Motor neuron (in vitro differentiated cells): ENCODE measurements at regions not wholly inside any gene's neighbourhood (a gene's known extent, or its start where the extent isn't known, plus 50 kb on each side); places are given as distances from the start of the nearest gene placed in this dataset.

Source experiments
- ATAC-seq, 8 experiments: fragments of 200-7000 bp; cut with Tn5 transposase; replicated peaks in 6 of 8; 2 replicates each; pipeline ENCODE4 v1.8.0; 2021; ENCODE audit warnings: mild to moderate bottlenecking in 8 of 8, moderate library complexity in 8 of 8
- H3K27ac ChIP-seq, 2 donors: fragments of 250-450 bp; sonication (Bioruptor Pico); 2 replicates each; pipeline ENCODE4 v1.9.0; 2021; ENCODE audit warnings: antibody characterized with exemption in 2 of 2, mild to moderate bottlenecking in 2 of 2, moderate library complexity in 1 of 2
- H3K4me1 ChIP-seq, 2 donors: fragments of 250-450 bp; sonication (Bioruptor Pico); replicated peaks in 1 of 2; 2 replicates each; pipeline ENCODE4 v1.6.1; 2021; ENCODE audit warnings: antibody characterized with exemption in 2 of 2, mild to moderate bottlenecking in 2 of 2, moderate library complexity in 1 of 2
- H3K4me3 ChIP-seq, 5 donors: fragments of 250-450 bp; sonication (Bioruptor Pico); 2 replicates each; pipeline ENCODE4 v1.9.0; 2021; ENCODE audit warnings: antibody characterized with exemption in 5 of 5, mild to moderate bottlenecking in 5 of 5, moderate library complexity in 4 of 5
- WGBS, 10 experiments: fragments of 450-650 bp; shearing (Covaris generic); methylation state at CpG; one replicate each; pipeline ENCODE4 v1.0.0; 2022; 5-methylcytosine and 5-hydroxymethylcytosine counted together
- in situ Hi-C, 9 experiments: fragments of 400-800 bp; cut with MboI; loops; one replicate each; pipeline ENCODE4 v1.15.0; 2021; ENCODE audit warnings: low sequenced_read_pairs in 9 of 9, low pct_unique_long_range_greater_than_20kb in 2 of 9; ENCODE audit not compliant: unreplicated experiment in 9 of 9

GRCh38 chr2:48912110-48912509, 156.6 kb upstream of the LHCGR start:
- in situ Hi-C loops, result loop anchor here in 1 of 9 experiments (25.0 kb wide), 1 partner anchor 100 kb away; no protein-coding TSS in a partner anchor
- no peak overlapping the region for H3K27ac ChIP-seq
- peak in 1 of 8 experiments; percentile 45 for ATAC-seq
- H3K4me1 ChIP-seq, result peaks cover 0 to 4% of the 10 kb centered on the region in 2 donors
- H3K4me3 ChIP-seq, result no peak overlapping the region
- WGBS, 10 experiments, result 13 to 100% (median 83%) methylated on average over 1 to 4 of the region's 4 CpGs; no CpG with 5 or more reads in 2 of the 10 experiments

GRCh38 chr2:48910961-48911360, 155.4 kb upstream of the LHCGR start:
- H3K27ac ChIP-seq, result no peak overlapping the region
- peaks cover 0 to 4% of the 10 kb centered on the region in 2 donors for H3K4me1 ChIP-seq
- H3K4me3 ChIP-seq, result no peak overlapping the region
- ATAC-seq, result no peak
- in situ Hi-C loops, result loop anchor here in 1 of 9 experiments (25.0 kb wide), 1 partner anchor 99 kb away; no protein-coding TSS in a partner anchor

DNA sequence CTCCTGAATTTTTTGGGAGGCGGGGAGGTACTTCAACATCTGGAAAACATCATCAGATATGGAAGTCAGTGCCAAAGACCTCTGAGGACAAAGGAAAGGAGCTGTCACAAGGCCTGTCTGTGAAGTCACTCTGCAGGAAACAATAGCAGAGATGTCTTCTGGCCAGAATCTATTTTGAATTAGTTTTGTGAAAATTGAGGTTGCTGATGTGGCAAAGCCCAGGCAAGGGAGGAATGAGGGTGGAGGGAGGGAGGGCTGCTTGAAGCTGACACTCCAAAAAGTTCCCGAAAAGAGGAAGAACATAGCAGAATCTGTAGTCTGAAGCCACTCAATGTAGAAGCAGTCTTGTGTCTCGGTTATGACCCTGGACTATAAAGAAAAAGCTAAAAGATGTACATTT, 151.1 kb upstream of the LHCGR start:
- Histone ChIP-seq H3K4me3 (no peak overlapping the region), H3K27ac (no peak overlapping the region), H3K4me1 (no peaks in the 10 kb centered on the region)
- no peak for ATAC-seq
- in situ Hi-C loops, result loop anchor here in 1 of 9 experiments (25.0 kb wide), 1 partner anchor 94 kb away; no protein-coding TSS in a partner anchor
- 0 to 100% (median 92%) methylated on average over 1 to 3 of the region's 3 CpGs; no CpG with 5 or more reads in 1 of the 10 experiments for WGBS, 10 experiments

GRCh38 chr2:48905696-48906095, 150.2 kb upstream of the LHCGR start:
- no peak overlapping the region for H3K4me3 ChIP-seq
- in situ Hi-C loops, result loop anchor here in 1 of 9 experiments (25.0 kb wide), 1 partner anchor 93 kb away; no protein-coding TSS in a partner anchor
- H3K27ac ChIP-seq, result no peak overlapping the region
- no peak for ATAC-seq
- peaks cover under 1 to 4% of the 10 kb centered on the region in 2 donors for H3K4me1 ChIP-seq
- WGBS, 10 experiments, result 0 to 100% (median 82%) methylated on average over 1 to 10 of the region's 10 CpGs; no CpG with 5 or more reads in 2 of the 10 experiments

- 34 to 100% (median 68%) methylated on average over 1 to 4 of the region's 5 CpGs; no CpG with 5 or more reads in 4 of the 10 experiments for WGBS, 10 experiments
- H3K27ac ChIP-seq, result no peak overlapping the region
- H3K4me1 ChIP-seq, result peaks cover 4 to 10% of the 10 kb centered on the region in 2 donors
- no peak for ATAC-seq
- H3K4me3 ChIP-seq, result no peak overlapping the region
- in situ Hi-C loops, result loop anchor here in 1 of 9 experiments (25.0 kb wide), 1 partner anchor 90 kb away; no protein-coding TSS in a partner anchor
Observed at GRCh38 chr2:48902521-48902920, 147.0 kb upstream of the LHCGR start.

- Histone ChIP-seq H3K4me3 (no peak overlapping the region), H3K27ac (no peak overlapping the region), H3K4me1 (peaks cover 4 to 10% of the 10 kb centered on the region in 2 donors)
- in situ Hi-C loops, result loop anchor here in 1 of 9 experiments (25.0 kb wide), 1 partner anchor 89 kb away; no protein-coding TSS in a partner anchor
- no peak for ATAC-seq
- 42 to 100% (median 94%) methylated on average over 1 to 2 of the region's 2 CpGs for WGBS, 10 experiments
Observed at GRCh38 chr2:48901416-48901815, 145.9 kb upstream of the LHCGR start.

- Histone ChIP-seq H3K27ac (no peak overlapping the region), H3K4me1 (peaks cover 4 to 10% of the 10 kb centered on the region in 2 donors), H3K4me3 (no peak overlapping the region)
- in situ Hi-C loops, result loop anchor here in 1 of 9 experiments (25.0 kb wide), 1 partner anchor 89 kb away; no protein-coding TSS in a partner anchor
- 17 to 100% (median 53%) methylated on average over 1 of the region's 1 CpG; no CpG with 5 or more reads in 6 of the 10 experiments for WGBS, 10 experiments
- ATAC-seq, result no peak
Observed at GRCh38 chr2:48901015-48901343, 145.5 kb upstream of the LHCGR start.

DNA sequence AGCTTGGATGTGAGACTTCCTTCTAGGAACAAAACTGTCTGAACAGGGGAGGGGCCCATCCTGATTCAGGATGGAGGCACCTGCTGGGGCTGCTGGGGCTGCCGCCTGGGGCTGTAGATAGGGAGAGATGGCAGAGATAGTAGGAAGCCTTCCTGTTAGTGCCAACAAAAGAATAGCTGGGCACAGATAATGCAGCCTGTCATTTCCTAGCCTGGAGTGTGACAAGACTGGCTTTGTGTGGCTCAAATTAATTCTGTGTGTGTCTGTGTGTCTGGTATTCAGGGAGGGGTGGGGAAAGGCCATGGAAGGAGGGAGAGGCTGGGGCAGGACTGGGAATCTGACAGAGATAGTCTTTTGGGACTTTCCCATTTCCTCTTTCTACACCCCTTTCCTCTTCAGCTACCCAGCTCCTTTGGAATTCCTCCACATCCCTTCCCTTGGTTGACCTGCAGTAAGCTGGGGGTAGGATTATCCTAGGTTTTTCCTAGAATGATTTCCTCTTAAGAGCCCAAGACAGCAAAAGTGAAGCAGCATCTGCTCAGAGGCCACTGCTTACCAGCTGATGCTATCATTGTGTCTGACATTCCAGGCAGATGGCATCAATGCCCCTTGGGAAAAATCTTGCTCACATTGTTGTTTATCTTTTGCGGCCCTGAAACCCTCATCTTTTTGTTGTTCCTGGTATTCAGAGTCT, 144.9 kb upstream of the LHCGR start:
- peaks cover 4 to 10% of the 10 kb centered on the region in 2 donors for H3K4me1 ChIP-seq
- H3K4me3 ChIP-seq, result no peak overlapping the region
- WGBS, 10 experiments, result 0 to 59% (median 10%) methylated on average over 1 to 2 of the region's 2 CpGs; no CpG with 5 or more reads in 6 of the 10 experiments
- ATAC-seq, result peak in 5 of 8 experiments; percentile 77 to 94 (median 82)
- H3K27ac ChIP-seq, result no peak overlapping the region
- in situ Hi-C loops, result loop anchor here in 1 of 9 experiments (25.0 kb wide), 1 partner anchor 88 kb away; no protein-coding TSS in a partner anchor

DNA sequence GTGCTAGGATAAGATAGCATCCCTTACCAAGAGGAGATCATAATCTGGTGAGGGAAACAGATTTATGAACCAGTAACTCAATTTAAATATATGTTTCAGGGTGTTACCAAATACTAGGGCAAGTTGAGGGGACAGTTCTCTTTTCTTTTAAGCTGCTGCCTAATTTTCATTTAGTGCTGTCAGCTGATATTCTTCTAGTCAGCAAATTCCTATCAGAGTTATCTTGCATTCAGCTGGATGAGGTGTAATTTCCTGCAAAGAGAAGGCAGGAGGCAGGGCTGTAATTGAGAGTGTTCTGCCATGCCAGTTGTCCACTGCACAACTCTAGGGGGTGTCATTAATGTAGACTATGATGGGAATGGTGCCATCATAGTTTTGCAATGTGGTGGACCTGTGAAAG, 141.3 kb upstream of the LHCGR start:
- peak in 1 of 8 experiments; percentile 28 for ATAC-seq
- H3K4me3 ChIP-seq, result no peak overlapping the region
- no peak overlapping the region for H3K27ac ChIP-seq
- peaks cover 4 to 12% of the 10 kb centered on the region in 2 donors for H3K4me1 ChIP-seq
- in situ Hi-C loops, result no loop called here

DNA sequence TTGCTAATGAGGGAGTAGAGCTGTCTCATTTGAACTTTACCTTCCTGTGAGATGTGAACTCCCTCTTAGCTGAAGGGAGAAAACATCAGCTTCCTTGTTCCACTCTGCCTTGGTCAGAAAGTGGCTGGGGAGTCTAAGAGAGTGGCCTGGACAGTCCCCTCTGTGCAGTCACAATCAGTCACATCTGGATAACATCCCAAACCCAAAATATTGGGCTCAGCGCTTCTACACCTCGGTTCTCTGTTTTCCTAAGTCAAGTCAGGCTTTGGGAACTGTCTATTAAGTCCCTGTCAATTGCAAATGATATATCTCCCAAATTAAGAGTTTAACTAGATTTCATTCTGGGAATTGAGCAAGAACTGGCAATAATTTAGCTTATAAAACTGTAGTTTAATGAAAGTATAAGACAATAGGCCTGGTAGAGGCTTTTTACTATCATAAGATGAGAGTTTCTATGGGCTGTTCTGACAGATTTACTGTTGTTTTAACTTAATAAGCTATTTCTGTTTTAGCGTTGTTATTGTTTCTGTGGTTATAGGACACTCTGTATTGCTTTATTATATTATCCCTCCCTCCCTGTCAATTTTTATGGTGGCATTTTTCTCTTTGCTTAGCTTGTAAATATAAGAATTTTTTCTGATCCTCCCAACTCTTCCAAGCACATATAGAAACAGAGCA, 135.1 kb upstream of the LHCGR start:
- in situ Hi-C loops, result no loop called here
- Histone ChIP-seq H3K27ac (no peak overlapping the region), H3K4me3 (no peak overlapping the region), H3K4me1 (peaks cover 4 to 28% of the 10 kb centered on the region in 2 donors)
- ATAC-seq, result peak in 1 of 8 experiments; percentile 77
- 0 to 100% (median 100%) methylated on average over 1 to 3 of the region's 3 CpGs; no CpG with 5 or more reads in 3 of the 10 experiments for WGBS, 10 experiments

- in situ Hi-C loops, result no loop called here
- WGBS, 10 experiments, result 3 to 43% (median 24%) methylated on average over 1 to 3 of the region's 3 CpGs; no CpG with 5 or more reads in 2 of the 10 experiments
- H3K27ac ChIP-seq, result peak overlapping the region in 1 of 2 donors; percentile 11
- H3K4me1 ChIP-seq, result peaks cover 4 to 27% of the 10 kb centered on the region in 2 donors
- ATAC-seq, result peak in 5 of 8 experiments; percentile 47 to 94 (median 69)
- no peak overlapping the region for H3K4me3 ChIP-seq
Observed at GRCh38 chr2:48888066-48888465, 132.5 kb upstream of the LHCGR start.

DNA sequence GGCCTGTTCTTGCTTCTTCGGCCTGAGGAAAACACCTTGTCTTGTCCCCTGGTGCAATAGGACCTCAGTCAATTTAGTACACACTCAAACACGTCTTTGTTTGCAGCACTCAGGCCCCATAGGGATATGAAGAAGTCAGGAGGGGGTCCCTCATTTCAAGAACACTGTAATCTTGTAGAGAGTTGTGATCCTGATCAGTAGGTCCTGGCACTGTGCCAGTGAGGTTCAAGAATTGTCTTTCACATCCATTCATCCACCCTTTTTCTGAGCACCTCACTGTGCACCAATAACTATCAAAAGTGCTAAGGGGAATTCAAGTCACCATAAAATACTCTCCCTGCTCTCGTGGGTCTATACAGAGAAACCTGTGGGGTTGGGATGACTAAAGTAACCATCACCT, 131.4 kb upstream of the LHCGR start:
- Histone ChIP-seq H3K27ac (peak overlapping the region in 1 of 2 donors; percentile 5), H3K4me3 (no peak overlapping the region), H3K4me1 (peaks cover 4 to 25% of the 10 kb centered on the region in 2 donors)
- 0 to 88% (median 68%) methylated on average over 1 to 3 of the region's 3 CpGs; no CpG with 5 or more reads in 4 of the 10 experiments for WGBS, 10 experiments
- ATAC-seq, result no peak
- in situ Hi-C loops, result no loop called here

- ATAC-seq, result no peak
- peaks cover 4 to 29% of the 10 kb centered on the region in 2 donors for H3K4me1 ChIP-seq
- no peak overlapping the region for H3K27ac ChIP-seq
- H3K4me3 ChIP-seq, result no peak overlapping the region
- WGBS, 10 experiments, result 0 to 100% (median 91%) methylated on average over 1 of the region's 1 CpG; no CpG with 5 or more reads in 3 of the 10 experiments
- in situ Hi-C loops, result no loop called here
Observed at GRCh38 chr2:48885841-48886240, 130.3 kb upstream of the LHCGR start.
